ENCODE measurements at regions not wholly inside any gene's neighbourhood (a gene's known extent, or its start where the extent isn't known, plus 50 kb on each side); places are given as distances from the start of the nearest gene placed in this dataset.

DNA sequence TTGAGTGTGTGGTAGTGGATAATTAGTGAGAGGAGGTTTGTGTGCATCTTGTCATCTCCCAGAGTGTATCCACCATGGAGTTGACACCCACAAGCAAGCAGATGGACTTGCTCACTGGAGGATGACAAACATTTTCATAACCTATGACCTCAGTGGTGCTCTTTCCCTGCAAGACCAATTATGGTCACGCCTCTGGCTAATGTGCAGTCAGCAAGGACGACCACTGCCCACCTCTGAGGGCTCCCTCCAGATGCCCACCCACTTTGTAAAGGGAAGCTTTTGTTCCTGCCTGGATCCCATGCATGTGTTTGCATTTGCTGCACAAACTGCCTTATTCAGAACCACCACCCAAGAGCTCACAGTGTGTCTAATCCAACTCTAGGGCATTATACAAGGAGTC, 982.8 kb downstream of the TMEM121 start:
- DNase-seq (ENCODE audit: low read depth in 1 of 2, low spot score in 1 of 2) (no peak), FAIRE-seq (no peak), ATAC-seq (no peak)
- Histone ChIP-seq H3K9me3 (no peaks in the 10 kb centered on the region), H3K27ac (no peak overlapping the region), H3K4me1 (no peaks in the 10 kb centered on the region), H3K4me3 (no peak overlapping the region), H3K4me2 (no peak overlapping the region)
- POLR2A ChIA-PET, result no interaction called here
- TF ChIP-seq RARB (CRISPR knock-in tag; IDR thresholded peaks at IDR 0.05), result no peak
- TF ChIP-seq SREBF2 (IDR thresholded peaks at IDR 0.05), result no peak
- no peak for TF ChIP-seq POLR2AphosphoS2 (conservative IDR thresholded peaks at IDR 0.05; ENCODE audit: low read length)
- TF ChIP-seq, protein P1, sequence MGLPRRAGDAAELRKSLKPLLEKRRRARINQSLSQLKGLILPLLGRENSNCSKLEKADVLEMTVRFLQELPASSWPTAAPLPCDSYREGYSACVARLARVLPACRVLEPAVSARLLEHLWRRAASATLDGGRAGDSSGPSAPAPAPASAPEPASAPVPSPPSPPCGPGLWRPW (IDR thresholded peaks at IDR 0.05), result no peak
- no peak for TF ChIP-seq MAFK (IDR thresholded peaks at IDR 0.05; ENCODE audit: partially characterized antibody)
- no peak for TF ChIP-seq JUNB (IDR thresholded peaks at IDR 0.05)
- TF ChIP-seq PHF8 (IDR thresholded peaks at IDR 0.05; ENCODE audit: borderline replicate concordance, low read depth), result no peak
- TF ChIP-seq HEYL (CRISPR knock-in tag; IDR thresholded peaks at IDR 0.05), result no peak
- no peak for TF ChIP-seq FOSB (CRISPR knock-in tag; IDR thresholded peaks at IDR 0.05)
- no peak for TF ChIP-seq TP53 (CRISPR knock-in tag; IDR thresholded peaks at IDR 0.05)
- no peak for TF ChIP-seq ZSCAN20 (CRISPR knock-in tag; IDR thresholded peaks at IDR 0.05)
- 0% methylated on average over 2 of the region's 2 CpGs for WGBS (ENCODE audit: missing lambda C conversion rate)
- CTCF ChIA-PET, result no interaction called here

DNA sequence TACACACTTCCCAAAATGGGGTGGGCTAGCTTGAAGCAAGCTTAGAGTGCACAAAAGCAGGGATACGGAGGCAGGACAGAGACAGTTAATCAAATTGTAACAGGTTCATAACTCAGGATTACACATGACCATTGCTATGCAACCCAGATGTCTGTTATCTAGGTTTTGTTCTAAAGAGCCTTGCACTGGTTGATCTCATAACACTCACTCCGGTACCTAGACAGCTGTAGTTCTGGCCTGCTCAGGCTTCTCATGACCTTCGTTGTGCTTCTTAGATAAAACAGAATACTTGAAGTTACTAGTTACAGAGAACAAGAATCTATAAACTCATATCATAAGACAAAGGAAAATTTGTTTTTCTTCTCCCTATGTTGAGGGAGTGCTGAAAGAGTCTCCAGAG, 983.4 kb downstream of the TMEM121 start:
- TF ChIP-seq RCOR1 (IDR thresholded peaks at IDR 0.05; ENCODE audit: low read depth, low read length), result no peak
- TF ChIP-seq NFE2L2 (conservative IDR thresholded peaks at IDR 0.05; ENCODE audit: low read length), result no peak
- TF ChIP-seq KDM5A (IDR thresholded peaks at IDR 0.05), result no peak
- TF ChIP-seq TFCP2L1 (CRISPR knock-in tag; IDR thresholded peaks at IDR 0.05), result no peak
- TF ChIP-seq EP300 (IDR thresholded peaks at IDR 0.05), result no peak
- TF ChIP-seq HDAC2 (IDR thresholded peaks at IDR 0.05), result no peak
- TF ChIP-seq RARB (CRISPR knock-in tag; IDR thresholded peaks at IDR 0.05), result no peak
- TF ChIP-seq FOXS1 (CRISPR knock-in tag; IDR thresholded peaks at IDR 0.05), result no peak
- no peak for TF ChIP-seq MAFK (IDR thresholded peaks at IDR 0.05; ENCODE audit: partially characterized antibody)
- TF ChIP-seq, protein P2, sequence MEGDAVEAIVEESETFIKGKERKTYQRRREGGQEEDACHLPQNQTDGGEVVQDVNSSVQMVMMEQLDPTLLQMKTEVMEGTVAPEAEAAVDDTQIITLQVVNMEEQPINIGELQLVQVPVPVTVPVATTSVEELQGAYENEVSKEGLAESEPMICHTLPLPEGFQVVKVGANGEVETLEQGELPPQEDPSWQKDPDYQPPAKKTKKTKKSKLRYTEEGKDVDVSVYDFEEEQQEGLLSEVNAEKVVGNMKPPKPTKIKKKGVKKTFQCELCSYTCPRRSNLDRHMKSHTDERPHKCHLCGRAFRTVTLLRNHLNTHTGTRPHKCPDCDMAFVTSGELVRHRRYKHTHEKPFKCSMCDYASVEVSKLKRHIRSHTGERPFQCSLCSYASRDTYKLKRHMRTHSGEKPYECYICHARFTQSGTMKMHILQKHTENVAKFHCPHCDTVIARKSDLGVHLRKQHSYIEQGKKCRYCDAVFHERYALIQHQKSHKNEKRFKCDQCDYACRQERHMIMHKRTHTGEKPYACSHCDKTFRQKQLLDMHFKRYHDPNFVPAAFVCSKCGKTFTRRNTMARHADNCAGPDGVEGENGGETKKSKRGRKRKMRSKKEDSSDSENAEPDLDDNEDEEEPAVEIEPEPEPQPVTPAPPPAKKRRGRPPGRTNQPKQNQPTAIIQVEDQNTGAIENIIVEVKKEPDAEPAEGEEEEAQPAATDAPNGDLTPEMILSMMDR (IDR thresholded peaks at IDR 0.05), result no peak
- TF ChIP-seq SMC3 (IDR thresholded peaks at IDR 0.05), result no peak
- no peak for TF ChIP-seq HOXA7 (CRISPR knock-in tag; IDR thresholded peaks at IDR 0.05)
- TF ChIP-seq PHF8 (IDR thresholded peaks at IDR 0.05; ENCODE audit: borderline replicate concordance, low read depth), result no peak
- TF ChIP-seq ESRRA (IDR thresholded peaks at IDR 0.05; ENCODE audit: borderline replicate concordance, low read length), result no peak
- TF ChIP-seq KDM1A (IDR thresholded peaks at IDR 0.05; ENCODE audit: low read depth), result no peak
- TF ChIP-seq ZNF302 (CRISPR knock-in tag; IDR thresholded peaks at IDR 0.05), result no peak
- no peak for TF ChIP-seq CBX2 (IDR thresholded peaks at IDR 0.05; ENCODE audit: borderline replicate concordance, low read depth)
- TF ChIP-seq RAD21 (conservative IDR thresholded peaks at IDR 0.05 in 1 of 2, IDR thresholded peaks at IDR 0.05 in 1 of 2), result no peak
- no peak for TF ChIP-seq CEBPB (IDR thresholded peaks at IDR 0.05)
- TF ChIP-seq JUNB (IDR thresholded peaks at IDR 0.05), result no peak
- DNase-seq (ENCODE audit: low read depth in 1 of 2, low spot score in 1 of 2) (no peak), ATAC-seq (no peak), FAIRE-seq (no peak)
- Histone ChIP-seq H3K9me3 (no peaks in the 10 kb centered on the region), H3K4me1 (no peaks in the 10 kb centered on the region), H3K4me2 (no peak overlapping the region), H3K27ac (no peak overlapping the region), H3K4me3 (no peak overlapping the region)
- WGBS (ENCODE audit: missing lambda C conversion rate), result 4% methylated on average over 3 of the region's 3 CpGs
- POLR2A ChIA-PET, result no interaction called here
- CTCF ChIA-PET, result no interaction called here
